SK-N-SH (cell line): ENCODE measurements at regions not wholly inside any gene's neighbourhood (a gene's known extent, or its start where the extent isn't known, plus 50 kb on each side); places are given as distances from the start of the nearest gene placed in this dataset.

Experiments used
- CTCF ChIA-PET: fragments of 300-600, 350-600 bp; formaldehyde crosslinking; extraction: SDS; loops from one replicate; lab custom pipeline; 2021; lab: Yijun Ruan, JAX
- POLR2A ChIA-PET: fragments of 350-600 bp; sonication (Branson Sonifier 250); formaldehyde crosslinking; extraction: SDS; loops from one replicate; lab custom pipeline; 2020; ENCODE audit warnings: antibody characterized with exemption, inconsistent platforms; lab: Yijun Ruan, JAX
- DNase-seq: peaks from one replicate; pipeline ENCODE4 v3.0.0; 2012
- H2AFZ ChIP-seq: fragments of 200-600 bp; sonication (generic); 2 replicates; pipeline ENCODE4 v1.8.1; 2016; ENCODE audit warnings: antibody characterized with exemption, mild to moderate bottlenecking, low read depth
- H3F3A ChIP-seq: fragments of 200-600 bp; sonication (generic); replicated peaks from 2 replicates; pipeline ENCODE3; 2016; ENCODE audit warnings: antibody characterized with exemption, mild to moderate bottlenecking; ENCODE audit not compliant: insufficient read depth
- H3K27ac ChIP-seq, 2 experiments: fragments of 200-500 bp in 1 of 2; fragments of 200-600 bp in 1 of 2; sonication (Bioruptor generic) in 1 of 2; sonication (generic), shearing (Covaris generic) in 1 of 2; 2 replicates each; pipeline versions ENCODE4 v1.5.1 to v1.6.1; 2014 to 2016; ENCODE audit warnings: low read depth in 2 of 2, inconsistent platforms in 1 of 2, low read length in 1 of 2, mild to moderate bottlenecking in 1 of 2, mixed read lengths in 1 of 2
- H3K27me3 ChIP-seq: fragments of 200-600 bp; sonication (generic), shearing (Covaris generic); 2 replicates; pipeline ENCODE4 v1.6.1; 2016; ENCODE audit warnings: mixed run types; ENCODE audit not compliant: insufficient read depth
- H3K36me3 ChIP-seq, 2 experiments: fragments of 200-500 bp in 1 of 2; fragments of 200-600 bp in 1 of 2; sonication (Bioruptor generic) in 1 of 2; sonication (generic) in 1 of 2; replicated peaks in 1 of 2; 2 replicates each; pipeline versions ENCODE3 to v1.5.1; 2014 to 2016; ENCODE audit warnings: low read length in 1 of 2, mild to moderate bottlenecking in 1 of 2; ENCODE audit not compliant: insufficient read depth in 2 of 2, control insufficient read depth in 1 of 2
- H3K4me1 ChIP-seq, 2 experiments: fragments of 200-500 bp in 1 of 2; fragments of 200-600 bp in 1 of 2; sonication (Bioruptor generic) in 1 of 2; sonication (generic), shearing (Covaris generic) in 1 of 2; 2 replicates each; pipeline versions ENCODE4 v1.5.1 to v1.6.1; 2014 to 2016; ENCODE audit warnings: low read depth in 1 of 2, low read length in 1 of 2, mixed run types in 1 of 2; ENCODE audit not compliant: insufficient read depth in 2 of 2, control insufficient read depth in 1 of 2
- H3K4me2 ChIP-seq: fragments of 200-600 bp; sonication (generic), shearing (Covaris generic); 2 replicates; pipeline ENCODE4 v1.6.1; 2017; ENCODE audit warnings: mixed run types
- H3K4me3 ChIP-seq, 2 experiments: fragments of 200-500 bp in 1 of 2; fragments of 200-600 bp in 1 of 2; sonication (Bioruptor generic) in 1 of 2; sonication (generic), shearing (Covaris generic) in 1 of 2; 2 replicates each; pipeline versions ENCODE4 v1.5.1 to v1.8.1; 2014 to 2016; ENCODE audit warnings: low read depth in 2 of 2, inconsistent platforms in 1 of 2, low read length in 1 of 2, mild to moderate bottlenecking in 1 of 2, mixed read lengths in 1 of 2, moderate library complexity in 1 of 2
- H3K79me2 ChIP-seq: fragments of 200-600 bp; sonication (generic); 2 replicates; pipeline ENCODE4 v1.8.1; 2017; ENCODE audit warnings: mild to moderate bottlenecking; ENCODE audit not compliant: insufficient read depth
- H3K9ac ChIP-seq: fragments of 200-600 bp; sonication (generic); 2 replicates; pipeline ENCODE4 v1.6.1; 2017; ENCODE audit warnings: mixed run types
- H3K9me2 ChIP-seq: fragments of 200-600 bp; sonication (generic); 2 replicates; pipeline ENCODE4 v1.6.1; 2017; ENCODE audit warnings: mixed run types
- H3K9me3 ChIP-seq: fragments of 200-600 bp; sonication (generic); 2 replicates; pipeline ENCODE4 v1.6.1; 2017; ENCODE audit warnings: mixed run types, mild to moderate bottlenecking, moderate library complexity
- H4K20me1 ChIP-seq: fragments of 200-600 bp; sonication (generic); 2 replicates; pipeline ENCODE4 v1.6.1; 2017; ENCODE audit warnings: mild to moderate bottlenecking, mixed run types; ENCODE audit not compliant: insufficient read depth
- ELF1 ChIP-seq: IDR thresholded peaks from 2 replicates; pipeline ENCODE4 v1.4.0; 2012
- FOSL2 ChIP-seq: IDR thresholded peaks from 2 replicates; pipeline ENCODE4 v1.4.0; 2012; ENCODE audit warnings: low read depth, mild to moderate bottlenecking, moderate library complexity, borderline replicate concordance
- FOXM1 ChIP-seq: IDR thresholded peaks from 2 replicates; pipeline ENCODE4 v1.4.0; 2012; ENCODE audit warnings: low read depth, mild to moderate bottlenecking
- GABPA ChIP-seq: IDR thresholded peaks from 2 replicates; pipeline ENCODE4 v1.4.0; 2012; ENCODE audit warnings: low read depth, mild to moderate bottlenecking
- GATA2 ChIP-seq: sonication (generic); formaldehyde crosslinking; IDR thresholded peaks from 2 replicates; pipeline ENCODE4 v1.5.0; 2020; ENCODE audit warnings: mild to moderate bottlenecking, missing genetic modification reagents
- MEF2A ChIP-seq: IDR thresholded peaks from 2 replicates; pipeline ENCODE4 v1.4.0; 2012; ENCODE audit warnings: low read depth, borderline replicate concordance
- MXI1 ChIP-seq: IDR thresholded peaks from 2 replicates; pipeline ENCODE4 v1.6.1; 2012; ENCODE audit warnings: mild to moderate bottlenecking, low read depth, low read length, improper control_type of control experiment
- NFIC ChIP-seq: IDR thresholded peaks from 2 replicates; pipeline ENCODE4 v1.4.0; 2012; ENCODE audit warnings: borderline replicate concordance
- RAD21 ChIP-seq: IDR thresholded peaks from 2 replicates; pipeline ENCODE4 v1.6.1; 2012; ENCODE audit warnings: mild to moderate bottlenecking, low read length
- RCOR1 ChIP-seq: fragments of 150-350 bp; IDR thresholded peaks from 2 replicates; pipeline ENCODE4 v1.6.1; 2017; ENCODE audit warnings: antibody characterized with exemption, low read length
- RFX5 ChIP-seq: IDR thresholded peaks from 2 replicates; pipeline ENCODE4 v1.6.1; 2012; ENCODE audit warnings: mild to moderate bottlenecking, improper control_type of control experiment, low read length
- SMC3 ChIP-seq: IDR thresholded peaks from 2 replicates; pipeline ENCODE4 v1.6.1; 2012; ENCODE audit warnings: low read depth, low read length, improper control_type of control experiment
- TAF1 ChIP-seq: IDR thresholded peaks from 2 replicates; pipeline ENCODE4 v1.6.1; 2012; ENCODE audit warnings: low read depth, mild to moderate bottlenecking, low read length, moderate library complexity, borderline replicate concordance
- TEAD4 ChIP-seq: IDR thresholded peaks from 2 replicates; pipeline ENCODE4 v1.4.0; 2012; ENCODE audit warnings: mild to moderate bottlenecking, borderline replicate concordance; ENCODE audit not compliant: insufficient read depth
- WGBS: methylation state at CpG from one replicate; pipeline ENCODE4 v1.1.6; 2017; ENCODE audit warnings: low lambda C conversion rate; 5-methylcytosine and 5-hydroxymethylcytosine counted together
- TF ChIP-seq, protein P1 (sequence below): fragments of 150-350 bp; IDR thresholded peaks from 2 replicates; pipeline ENCODE4 v1.6.1; 2017; ENCODE audit warnings: antibody characterized with exemption, low read length, low read depth, borderline replicate concordance
- TF ChIP-seq, protein P2 (sequence below): IDR thresholded peaks from 2 replicates; pipeline ENCODE4 v1.4.0; 2012; ENCODE audit warnings: low read depth
- TF ChIP-seq, protein P3 (sequence below): IDR thresholded peaks from 2 replicates; pipeline ENCODE4 v1.4.0; 2012; ENCODE audit warnings: low read depth, borderline replicate concordance

DNA sequence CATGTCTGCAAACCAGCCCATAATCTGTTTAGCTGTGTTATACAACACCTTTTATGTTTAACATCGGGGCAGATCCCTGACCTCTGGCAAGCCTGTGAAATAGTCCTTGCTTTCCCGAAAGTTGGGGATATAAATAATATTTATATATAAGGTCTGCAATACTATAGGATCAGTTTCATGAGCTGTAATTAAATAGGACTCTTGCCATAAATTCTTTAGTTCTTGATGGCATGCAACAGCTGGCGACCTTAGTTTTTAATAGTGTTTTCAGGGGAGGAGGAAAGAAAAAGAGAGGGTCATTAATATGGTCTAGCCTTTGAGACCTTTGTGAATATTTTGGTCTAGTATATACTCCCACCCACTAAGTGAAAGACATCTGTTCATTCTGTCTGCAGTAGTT is 166.5 kb downstream of the MTX2 start:
- Histone ChIP-seq H3K36me3 (no peaks in the 10 kb centered on the region), H3K4me2 (no peak overlapping the region), H3K9ac (no peak overlapping the region), H3K4me1 (no peaks in the 10 kb centered on the region; a peak in 1 of 4 replicates), H4K20me1 (no peaks in the 10 kb centered on the region), H3F3A (no peaks in the 10 kb centered on the region), H3K9me2 (no peaks in the 10 kb centered on the region), H3K9me3 (no peaks in the 10 kb centered on the region), H2AFZ (no peak overlapping the region), H3K79me2 (no peaks in the 10 kb centered on the region), H3K4me3 (no peak overlapping the region), H3K27me3 (no peaks in the 10 kb centered on the region), H3K27ac (no peak overlapping the region)
- 60% methylated on average over 3 of the region's 3 CpGs for WGBS
- POLR2A ChIA-PET, result no interaction called here
- no peak for DNase-seq
- CTCF ChIA-PET, result interaction anchor here (0.6 to 0.9 kb wide), 4 partner anchors 8 to 132 kb away, joined by 3 read pairs; no protein-coding TSS in a partner anchor
- TF ChIP-seq MEF2A (no peak), RCOR1 (no peak), RAD21 (no peak), GATA2 (no peak), SMC3 (no peak), FOSL2 (no peak), TEAD4 (no peak), FOXM1 (no peak), TAF1 (no peak), GABPA (no peak), RFX5 (no peak), NFIC (no peak), ELF1 (no peak)
- TF ChIP-seq, protein P1, sequence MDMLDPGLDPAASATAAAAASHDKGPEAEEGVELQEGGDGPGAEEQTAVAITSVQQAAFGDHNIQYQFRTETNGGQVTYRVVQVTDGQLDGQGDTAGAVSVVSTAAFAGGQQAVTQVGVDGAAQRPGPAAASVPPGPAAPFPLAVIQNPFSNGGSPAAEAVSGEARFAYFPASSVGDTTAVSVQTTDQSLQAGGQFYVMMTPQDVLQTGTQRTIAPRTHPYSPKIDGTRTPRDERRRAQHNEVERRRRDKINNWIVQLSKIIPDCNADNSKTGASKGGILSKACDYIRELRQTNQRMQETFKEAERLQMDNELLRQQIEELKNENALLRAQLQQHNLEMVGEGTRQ, result no peak
- TF ChIP-seq, protein P2, sequence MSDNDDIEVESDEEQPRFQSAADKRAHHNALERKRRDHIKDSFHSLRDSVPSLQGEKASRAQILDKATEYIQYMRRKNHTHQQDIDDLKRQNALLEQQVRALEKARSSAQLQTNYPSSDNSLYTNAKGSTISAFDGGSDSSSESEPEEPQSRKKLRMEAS, result no peak

DNA sequence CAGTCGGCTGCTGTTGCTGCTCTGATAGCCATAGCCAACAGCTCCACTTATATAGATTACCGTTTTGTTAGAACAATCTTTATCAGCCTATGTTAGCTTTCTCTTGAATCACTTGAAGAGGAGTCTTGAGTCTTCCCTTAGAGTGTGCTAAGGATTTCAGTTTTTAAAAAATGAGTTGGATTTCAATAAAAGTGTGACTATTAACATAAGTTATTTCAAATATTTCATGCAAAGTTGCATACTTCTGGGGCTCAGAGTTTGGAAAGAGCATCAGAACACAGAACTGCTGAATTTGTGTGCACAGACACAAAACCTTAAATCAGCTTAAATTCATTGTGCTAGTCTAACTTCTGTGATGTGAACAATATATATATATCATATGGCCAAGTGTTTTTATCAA is 174.7 kb downstream of the MTX2 start:
- TF ChIP-seq, protein P3, sequence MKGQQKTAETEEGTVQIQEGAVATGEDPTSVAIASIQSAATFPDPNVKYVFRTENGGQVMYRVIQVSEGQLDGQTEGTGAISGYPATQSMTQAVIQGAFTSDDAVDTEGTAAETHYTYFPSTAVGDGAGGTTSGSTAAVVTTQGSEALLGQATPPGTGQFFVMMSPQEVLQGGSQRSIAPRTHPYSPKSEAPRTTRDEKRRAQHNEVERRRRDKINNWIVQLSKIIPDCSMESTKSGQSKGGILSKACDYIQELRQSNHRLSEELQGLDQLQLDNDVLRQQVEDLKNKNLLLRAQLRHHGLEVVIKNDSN, result no peak
- TF ChIP-seq MXI1, result no peak
- TF ChIP-seq FOXM1, result no peak
- Histone ChIP-seq H3K4me1 (no peaks in the 10 kb centered on the region; a peak in 1 of 4 replicates), H3K4me3 (no peak overlapping the region), H3K4me2 (no peak overlapping the region), H3K79me2 (no peaks in the 10 kb centered on the region), H3K9me2 (no peaks in the 10 kb centered on the region), H3K27me3 (no peaks in the 10 kb centered on the region), H4K20me1 (no peaks in the 10 kb centered on the region), H3K9me3 (no peaks in the 10 kb centered on the region), H3F3A (no peaks in the 10 kb centered on the region), H3K27ac (no peak overlapping the region), H3K9ac (no peak overlapping the region), H3K36me3 (no peaks in the 10 kb centered on the region), H2AFZ (no peak overlapping the region)
- 75% methylated on average over 2 of the region's 2 CpGs for WGBS
- ChIA-PET CTCF (interaction anchor here (0.8 to 4.3 kb wide), 6 partner anchors 8 to 254 kb away, joined by 3 to 32 read pairs (median 3); no protein-coding TSS in a partner anchor), POLR2A (no interaction called here)
- no peak for DNase-seq
